ENCODE measurements at regions not wholly inside any gene's neighbourhood (a gene's known extent, or its start where the extent isn't known, plus 50 kb on each side); places are given as distances from the start of the nearest gene placed in this dataset.

DNA sequence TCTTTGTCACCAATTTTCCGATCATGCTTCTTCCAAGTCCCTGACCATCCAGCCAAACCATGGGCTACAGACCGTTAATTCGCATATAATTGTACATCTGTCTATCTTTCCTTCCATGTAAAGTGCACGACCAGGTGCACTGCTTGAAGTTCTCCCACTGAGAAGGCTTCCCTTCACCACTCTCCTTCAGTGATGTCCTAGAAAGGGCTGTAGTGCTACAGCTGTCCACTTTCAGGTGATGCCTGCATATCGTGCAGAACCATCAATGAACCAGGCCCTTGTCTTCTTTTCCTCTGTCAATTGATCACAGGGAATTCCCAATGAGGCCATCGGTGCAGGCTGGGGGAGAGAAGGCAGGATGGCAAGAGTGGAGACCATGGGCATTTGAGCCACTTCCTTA lies 148.9 kb downstream of the TMEM182 start:
- H2BK5ac ChIP-seq (ENCODE audit: low read depth, low read length, poor library complexity, severe bottlenecking): no peak overlapping the region
- no peak for ATAC-seq (ENCODE audit: low read depth)
- no peak for DNase-seq
- intact Hi-C loops (cut with micrococcal nuclease): no loop called here
- no peak overlapping the region for H3K4me2 ChIP-seq (ENCODE audit: low read depth, low read length)
- H2AFZ ChIP-seq (replicated peaks; ENCODE audit: low read length, poor library complexity): no peak overlapping the region
- no TSS peak for BruUV-seq (replicated peaks)
- H2BK15ac ChIP-seq (ENCODE audit: low read depth, low read length): no peak overlapping the region
- H3K9me3 ChIP-seq (ENCODE audit: control insufficient read depth, insufficient read depth, low read length): 0 out of 2 replicates have a peak, but pooled peaks cover 4% of the 10 kb centered on the region
- no peak overlapping the region for H4K8ac ChIP-seq (ENCODE audit: low read depth in 2 of 2, low read length in 2 of 2)
- H2AK9ac ChIP-seq (replicated peaks; ENCODE audit: low read depth, low read length, poor library complexity): no peak overlapping the region
- H3K27me3 ChIP-seq (ENCODE audit: control insufficient read depth, insufficient read depth, low read length): no peaks in the 10 kb centered on the region
- in situ Hi-C loops (cut with MboI; ENCODE audit: low sequenced_read_pairs): no loop called here
- no peaks in the 10 kb centered on the region for H4K20me1 ChIP-seq (ENCODE audit: insufficient read depth, low read length)
- H3K4me3 ChIP-seq (ENCODE audit: insufficient read depth, low read depth, low read length): no peak overlapping the region
- no peaks in the 10 kb centered on the region for H3K9me1 ChIP-seq (ENCODE audit: insufficient read depth, low read length)
- no peak overlapping the region for H3K4ac ChIP-seq (ENCODE audit: low read depth, low read length)
- no peak overlapping the region for H3K56ac ChIP-seq (ENCODE audit: extremely low read depth, insufficient read depth, low read length)
- ChIA-PET CTCF (no interaction called here), POLR2A (ENCODE audit: unreplicated experiment) (no interaction called here)
- no peak overlapping the region for H2BK120ac ChIP-seq (ENCODE audit: low read depth, low read length)
- H3K23ac ChIP-seq (ENCODE audit: low read depth, low read length): no peak overlapping the region
- H3K4me1 ChIP-seq (ENCODE audit: control insufficient read depth, insufficient read depth, low read length): no peaks in the 10 kb centered on the region
- H3K14ac ChIP-seq (replicated peaks; ENCODE audit: low read depth, low read length): no peak overlapping the region
- dilution Hi-C loops (cut with HindIII; ENCODE audit: low sequenced_read_pairs, unreplicated experiment): no loop called here
- no peaks in the 10 kb centered on the region for H3K79me1 ChIP-seq (ENCODE audit: low read depth in 1 of 2, low read length in 2 of 2)
- no peak overlapping the region for H3K9ac ChIP-seq (ENCODE audit: low read depth, low read length)
- TF ChIP-seq MXI1 (IDR thresholded peaks at IDR 0.05; ENCODE audit: borderline replicate concordance, low read depth, low read length) (no peak), NFE2L2 (IDR thresholded peaks at IDR 0.05; ENCODE audit: low read depth, low read length) (no peak), RCOR1 (IDR thresholded peaks at IDR 0.05; ENCODE audit: insufficient replicate concordance, low read length) (no peak), MAFK (IDR thresholded peaks at IDR 0.05; ENCODE audit: low read depth, low read length) (no peak), SMC3 (IDR thresholded peaks at IDR 0.05; ENCODE audit: low read depth, low read length) (no peak), CEBPB (IDR thresholded peaks at IDR 0.05; ENCODE audit: low read depth, low read length) (no peak), POLR2A (IDR thresholded peaks at IDR 0.05; ENCODE audit: low read depth, low read length) (no peak), BHLHE40 (IDR thresholded peaks at IDR 0.05; ENCODE audit: low read depth, low read length) (no peak), RAD21 (IDR thresholded peaks at IDR 0.05; ENCODE audit: low read length) (no peak), FOS (IDR thresholded peaks at IDR 0.05; ENCODE audit: low read depth, low read length) (no peak), CHD1 (IDR thresholded peaks at IDR 0.05; ENCODE audit: low read depth, low read length) (no peak), MAZ (IDR thresholded peaks at IDR 0.05; ENCODE audit: borderline replicate concordance, low read depth, low read length) (no peak)
- TF ChIP-seq, protein P1, sequence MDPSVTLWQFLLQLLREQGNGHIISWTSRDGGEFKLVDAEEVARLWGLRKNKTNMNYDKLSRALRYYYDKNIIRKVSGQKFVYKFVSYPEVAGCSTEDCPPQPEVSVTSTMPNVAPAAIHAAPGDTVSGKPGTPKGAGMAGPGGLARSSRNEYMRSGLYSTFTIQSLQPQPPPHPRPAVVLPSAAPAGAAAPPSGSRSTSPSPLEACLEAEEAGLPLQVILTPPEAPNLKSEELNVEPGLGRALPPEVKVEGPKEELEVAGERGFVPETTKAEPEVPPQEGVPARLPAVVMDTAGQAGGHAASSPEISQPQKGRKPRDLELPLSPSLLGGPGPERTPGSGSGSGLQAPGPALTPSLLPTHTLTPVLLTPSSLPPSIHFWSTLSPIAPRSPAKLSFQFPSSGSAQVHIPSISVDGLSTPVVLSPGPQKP (IDR thresholded peaks at IDR 0.05; ENCODE audit: borderline replicate concordance, low read depth, low read length): no peak
- TF ChIP-seq, protein P2, sequence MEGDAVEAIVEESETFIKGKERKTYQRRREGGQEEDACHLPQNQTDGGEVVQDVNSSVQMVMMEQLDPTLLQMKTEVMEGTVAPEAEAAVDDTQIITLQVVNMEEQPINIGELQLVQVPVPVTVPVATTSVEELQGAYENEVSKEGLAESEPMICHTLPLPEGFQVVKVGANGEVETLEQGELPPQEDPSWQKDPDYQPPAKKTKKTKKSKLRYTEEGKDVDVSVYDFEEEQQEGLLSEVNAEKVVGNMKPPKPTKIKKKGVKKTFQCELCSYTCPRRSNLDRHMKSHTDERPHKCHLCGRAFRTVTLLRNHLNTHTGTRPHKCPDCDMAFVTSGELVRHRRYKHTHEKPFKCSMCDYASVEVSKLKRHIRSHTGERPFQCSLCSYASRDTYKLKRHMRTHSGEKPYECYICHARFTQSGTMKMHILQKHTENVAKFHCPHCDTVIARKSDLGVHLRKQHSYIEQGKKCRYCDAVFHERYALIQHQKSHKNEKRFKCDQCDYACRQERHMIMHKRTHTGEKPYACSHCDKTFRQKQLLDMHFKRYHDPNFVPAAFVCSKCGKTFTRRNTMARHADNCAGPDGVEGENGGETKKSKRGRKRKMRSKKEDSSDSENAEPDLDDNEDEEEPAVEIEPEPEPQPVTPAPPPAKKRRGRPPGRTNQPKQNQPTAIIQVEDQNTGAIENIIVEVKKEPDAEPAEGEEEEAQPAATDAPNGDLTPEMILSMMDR (conservative IDR thresholded peaks at IDR 0.05; ENCODE audit: low read depth, low read length): no peak
- TF ChIP-seq, protein P3, sequence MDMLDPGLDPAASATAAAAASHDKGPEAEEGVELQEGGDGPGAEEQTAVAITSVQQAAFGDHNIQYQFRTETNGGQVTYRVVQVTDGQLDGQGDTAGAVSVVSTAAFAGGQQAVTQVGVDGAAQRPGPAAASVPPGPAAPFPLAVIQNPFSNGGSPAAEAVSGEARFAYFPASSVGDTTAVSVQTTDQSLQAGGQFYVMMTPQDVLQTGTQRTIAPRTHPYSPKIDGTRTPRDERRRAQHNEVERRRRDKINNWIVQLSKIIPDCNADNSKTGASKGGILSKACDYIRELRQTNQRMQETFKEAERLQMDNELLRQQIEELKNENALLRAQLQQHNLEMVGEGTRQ (IDR thresholded peaks at IDR 0.05; ENCODE audit: low read depth, low read length): no peak
- 59% methylated on average over 5 of the region's 6 CpGs; no CpG with 5 or more reads in 1 of the 2 experiments for WGBS, 2 experiments (ENCODE audit: extremely low coverage in 2 of 2, insufficient read length in 1 of 2)
- no peak overlapping the region for H2BK20ac ChIP-seq (ENCODE audit: low read depth, low read length)
- no peak overlapping the region for H3K18ac ChIP-seq (ENCODE audit: low read depth, low read length)
- no peak overlapping the region for H3K27ac ChIP-seq (ENCODE audit: insufficient read depth, low read length)
- H3K36me3 ChIP-seq (ENCODE audit: control insufficient read depth, insufficient read depth, low read length): no peaks in the 10 kb centered on the region
- H2AK5ac ChIP-seq (ENCODE audit: low read depth, low read length): no peak overlapping the region
- H4K91ac ChIP-seq (ENCODE audit: insufficient read depth, low read depth, low read length): no peak overlapping the region
- no peak overlapping the region for H4K5ac ChIP-seq (ENCODE audit: low read depth, low read length)
